Fibroblast of lung (primary cell): ENCODE measurements at regions not wholly inside any gene's neighbourhood (a gene's known extent, or its start where the extent isn't known, plus 50 kb on each side); places are given as distances from the start of the nearest gene placed in this dataset.

ENCODE experiments used
- DNase-seq, 2 donors: peaks; one replicate each; pipeline versions ENCODE4 v3.0.0 to v3.0.0-alpha.2; 2010; ENCODE audit warnings: low read depth in 2 of 2
- H2AFZ ChIP-seq: 2 replicates; pipeline ENCODE4 v1.5.1; 2012; ENCODE audit warnings: low read length, control low read depth, inconsistent platforms
- H3K27ac ChIP-seq: 2 replicates; pipeline ENCODE4 v1.5.1; 2011; ENCODE audit warnings: low read length, control low read depth; ENCODE audit not compliant: insufficient read depth
- H3K27me3 ChIP-seq: 2 replicates; pipeline ENCODE4 v1.5.1; 2011; ENCODE audit warnings: mild to moderate bottlenecking, low read length; ENCODE audit not compliant: control insufficient read depth, insufficient read depth
- H3K36me3 ChIP-seq: 2 replicates; pipeline ENCODE4 v1.5.1; 2011; ENCODE audit warnings: low read length; ENCODE audit not compliant: control insufficient read depth, insufficient read depth
- H3K4me1 ChIP-seq: 2 replicates; pipeline ENCODE4 v1.5.1; 2011; ENCODE audit warnings: low read length; ENCODE audit not compliant: control insufficient read depth, insufficient read depth; ENCODE audit errors: extremely low read depth
- H3K4me2 ChIP-seq: 2 replicates; pipeline ENCODE4 v1.5.1; 2011; ENCODE audit warnings: low read length, control low read depth; ENCODE audit not compliant: insufficient read depth; ENCODE audit errors: extremely low read depth
- H3K4me3 ChIP-seq, 4 experiments: fragments of 200-600 bp in 1 of 4; sonication (generic) in 1 of 4; replicated peaks in 1 of 4; 2 replicates each; pipeline ENCODE4 v1.5.1; 2011 to 2016; ENCODE audit warnings: low read length in 4 of 4, low read depth in 3 of 4, mild to moderate bottlenecking in 3 of 4, control low read depth in 2 of 4, inconsistent platforms in 1 of 4, mixed read lengths in 1 of 4; ENCODE audit not compliant: insufficient read depth in 1 of 4; ENCODE audit errors: control extremely low read depth in 1 of 4
- H3K79me2 ChIP-seq: 2 replicates; pipeline ENCODE4 v1.5.1; 2012; ENCODE audit warnings: mild to moderate bottlenecking, low read length, inconsistent platforms; ENCODE audit not compliant: control insufficient read depth, insufficient read depth
- H3K9ac ChIP-seq: 2 replicates; pipeline ENCODE4 v1.5.1; 2011; ENCODE audit warnings: mild to moderate bottlenecking, low read length, control low read depth; ENCODE audit not compliant: insufficient read depth
- H3K9me3 ChIP-seq: 2 replicates; pipeline ENCODE4 v1.5.1; 2012; ENCODE audit warnings: low read depth, low read length; ENCODE audit not compliant: control insufficient read depth, insufficient read depth
- H4K20me1 ChIP-seq: 2 replicates; pipeline ENCODE4 v1.5.1; 2011; ENCODE audit warnings: low read length; ENCODE audit not compliant: control insufficient read depth, insufficient read depth; ENCODE audit errors: extremely low read depth
- CTCF ChIP-seq, 2 donors: IDR thresholded peaks in 1 of 2; conservative IDR thresholded peaks in 1 of 2; 1 replicate in 1 of 2; 2 replicates in 1 of 2; pipeline ENCODE4 v1.5.1; 2011 to 2012; ENCODE audit warnings: low read length in 2 of 2, control low read depth in 1 of 2, inconsistent platforms in 1 of 2, low read depth in 1 of 2, mild to moderate bottlenecking in 1 of 2
- EZH2 ChIP-seq: IDR thresholded peaks from 2 replicates; pipeline ENCODE4 v1.5.1; 2012; ENCODE audit warnings: low read length, control low read depth, mild to moderate bottlenecking; ENCODE audit errors: missing control alignments

GRCh38 chr4:14841801-14842768 is 160.2 kb upstream of the CPEB2 start:
- H3K27me3 ChIP-seq = no peaks in the 10 kb centered on the region
- H3K36me3 ChIP-seq = no peaks in the 10 kb centered on the region
- H3K9me3 ChIP-seq = no peaks in the 10 kb centered on the region
- H3K4me3 ChIP-seq = no peak overlapping the region
- H3K27ac ChIP-seq = no peak overlapping the region
- H2AFZ ChIP-seq = no peak overlapping the region
- H3K9ac ChIP-seq = no peak overlapping the region
- H4K20me1 ChIP-seq = no peaks in the 10 kb centered on the region
- H3K4me1 ChIP-seq = no peaks in the 10 kb centered on the region
- TF ChIP-seq CTCF (conservative IDR thresholded peaks at IDR 0.05 in 1 of 2, IDR thresholded peaks at IDR 0.05 in 1 of 2; ENCODE audit: low read depth in 1 of 2, low read length in 2 of 2) (no peak), EZH2 (no peak)
- peak in 1 of 2 donors; percentile 17 for DNase-seq
- no peak overlapping the region for H3K4me2 ChIP-seq
- H3K79me2 ChIP-seq = no peaks in the 10 kb centered on the region

- DNase-seq = no peak
Observed at GRCh38 chr4:14842964-14843630, 159.2 kb upstream of the CPEB2 start.

More at GRCh38 chr4:14842964-14843630, 159.2 kb upstream of the CPEB2 start:
- TF ChIP-seq CTCF (conservative IDR thresholded peaks at IDR 0.05 in 1 of 2, IDR thresholded peaks at IDR 0.05 in 1 of 2; ENCODE audit: low read depth in 1 of 2, low read length in 2 of 2) (no peak), EZH2 (no peak)
- Histone ChIP-seq H3K27ac (no peak overlapping the region), H2AFZ (no peak overlapping the region), H3K79me2 (no peaks in the 10 kb centered on the region), H3K4me3 (no peak overlapping the region), H3K9me3 (no peaks in the 10 kb centered on the region), H3K9ac (no peak overlapping the region), H3K4me2 (no peak overlapping the region), H3K27me3 (peaks cover 3% of the 10 kb centered on the region), H3K36me3 (no peaks in the 10 kb centered on the region), H3K4me1 (no peaks in the 10 kb centered on the region), H4K20me1 (no peaks in the 10 kb centered on the region)
